H9 (cell line): ENCODE measurements at regions not wholly inside any gene's neighbourhood (a gene's known extent, or its start where the extent isn't known, plus 50 kb on each side); places are given as distances from the start of the nearest gene placed in this dataset.
A peak's percentile ranks its signal among the peaks of the same experiment; 100 is the strongest.

ENCODE experiments used
- DNase-seq: peaks from one replicate; pipeline ENCODE4 v3.0.0-alpha.2; 2017
- H2AFZ ChIP-seq: one replicate; pipeline ENCODE4 v1.6.1; 2013; ENCODE audit warnings: mild to moderate bottlenecking, low read length, control low read depth, moderate library complexity
- H2AK5ac ChIP-seq: 2 replicates; pipeline ENCODE4 v1.6.1; 2013; ENCODE audit warnings: low read length, control low read depth, mixed read lengths; ENCODE audit not compliant: insufficient read length
- H2BK120ac ChIP-seq: one replicate; pipeline ENCODE4 v1.6.1; 2013; ENCODE audit warnings: low read depth, mild to moderate bottlenecking, low read length, control low read depth, inconsistent platforms; ENCODE audit not compliant: poor library complexity, severe bottlenecking
- H2BK12ac ChIP-seq: 2 replicates; pipeline ENCODE4 v1.6.1; 2013; ENCODE audit warnings: low read length, control low read depth, mixed read lengths, low read depth; ENCODE audit not compliant: insufficient read length
- H2BK15ac ChIP-seq: 2 replicates; pipeline ENCODE4 v1.6.1; 2013; ENCODE audit warnings: low read depth, low read length, control low read depth
- H2BK20ac ChIP-seq: one replicate; pipeline ENCODE4 v1.6.1; 2013; ENCODE audit warnings: low read depth, mild to moderate bottlenecking, low read length, control low read depth, inconsistent platforms; ENCODE audit not compliant: poor library complexity, severe bottlenecking
- H2BK5ac ChIP-seq: 2 replicates; pipeline ENCODE4 v1.6.1; 2013; ENCODE audit warnings: low read length, control low read depth, mixed read lengths; ENCODE audit not compliant: insufficient read length
- H3K14ac ChIP-seq: 2 replicates; pipeline ENCODE4 v1.6.1; 2013; ENCODE audit warnings: low read length, control low read depth; ENCODE audit not compliant: insufficient read depth
- H3K18ac ChIP-seq: 2 replicates; pipeline ENCODE4 v1.6.1; 2013; ENCODE audit warnings: low read depth, mild to moderate bottlenecking, mixed read lengths, low read length, control low read depth; ENCODE audit not compliant: insufficient read length
- H3K23ac ChIP-seq: 2 replicates; pipeline ENCODE4 v1.6.1; 2013; ENCODE audit warnings: low read length, control low read depth, mixed read lengths, low read depth; ENCODE audit not compliant: insufficient read length
- H3K23me2 ChIP-seq: 2 replicates; pipeline ENCODE4 v1.6.1; 2013; ENCODE audit warnings: low read depth, mild to moderate bottlenecking, mixed read lengths, low read length, control low read depth; ENCODE audit not compliant: insufficient read length, poor library complexity, severe bottlenecking
- H3K27ac ChIP-seq: 2 replicates; pipeline ENCODE4 v1.5.1; 2013; ENCODE audit warnings: low read length, control low read depth, mixed read lengths, low read depth; ENCODE audit not compliant: insufficient read length
- H3K27me3 ChIP-seq: 2 replicates; pipeline ENCODE4 v1.6.1; 2013; ENCODE audit warnings: low read length, control low read depth, inconsistent platforms; ENCODE audit not compliant: insufficient read depth
- H3K4ac ChIP-seq: 2 replicates; pipeline ENCODE4 v1.6.1; 2013; ENCODE audit warnings: low read depth, mild to moderate bottlenecking, control low read depth, inconsistent platforms, low read length, moderate library complexity
- H3K4me1 ChIP-seq: 2 replicates; pipeline ENCODE4 v1.6.1; 2013; ENCODE audit warnings: low read length, control low read depth, inconsistent platforms; ENCODE audit not compliant: insufficient read depth
- H3K4me2 ChIP-seq: 2 replicates; pipeline ENCODE4 v1.6.1; 2013; ENCODE audit warnings: low read length, control low read depth, mixed read lengths; ENCODE audit not compliant: insufficient read length, insufficient read depth
- H3K56ac ChIP-seq: 2 replicates; pipeline ENCODE4 v1.6.1; 2013; ENCODE audit warnings: low read depth, mild to moderate bottlenecking, mixed read lengths, low read length, control low read depth; ENCODE audit not compliant: insufficient read length
- H3K79me1 ChIP-seq: 2 replicates; pipeline ENCODE4 v1.6.1; 2013; ENCODE audit warnings: low read depth, mild to moderate bottlenecking, moderate library complexity, low read length, control low read depth, inconsistent platforms; ENCODE audit not compliant: insufficient read depth, poor library complexity, severe bottlenecking
- H3K79me2 ChIP-seq: 2 replicates; pipeline ENCODE4 v1.6.1; 2013; ENCODE audit warnings: low read length, control low read depth, inconsistent platforms; ENCODE audit not compliant: insufficient read depth
- H3K9ac ChIP-seq: 2 replicates; pipeline ENCODE4 v1.6.1; 2013; ENCODE audit warnings: low read length, control low read depth, mixed read lengths; ENCODE audit not compliant: insufficient read length; ENCODE audit errors: extremely low read depth
- H3K9me3 ChIP-seq: one replicate; pipeline ENCODE4 v1.6.1; 2013; ENCODE audit warnings: low read depth, low read length, inconsistent platforms; ENCODE audit not compliant: control insufficient read depth
- H3T11ph ChIP-seq: one replicate; pipeline ENCODE4 v1.6.1; 2013; ENCODE audit warnings: mild to moderate bottlenecking, low read length, control low read depth, inconsistent platforms
- H4K20me1 ChIP-seq: one replicate; pipeline ENCODE4 v1.6.1; 2013; ENCODE audit not compliant: control insufficient read depth, insufficient read length, insufficient read depth
- H4K5ac ChIP-seq: 2 replicates; pipeline ENCODE4 v1.6.1; 2013; ENCODE audit warnings: low read depth, mild to moderate bottlenecking, mixed read lengths, low read length, control low read depth; ENCODE audit not compliant: insufficient read length
- H4K8ac ChIP-seq: replicated peaks from 2 replicates; pipeline ENCODE4 v1.6.1; 2013; ENCODE audit warnings: low read length, control low read depth, mixed read lengths, low read depth; ENCODE audit not compliant: insufficient read length
- H4K91ac ChIP-seq: 2 replicates; pipeline ENCODE4 v1.6.1; 2013; ENCODE audit warnings: low read depth, mild to moderate bottlenecking, moderate library complexity, mixed read lengths, low read length, control low read depth; ENCODE audit not compliant: insufficient read length
- H3K27ac Mint-ChIP-seq, 3 experiments: 2 replicates in 2 of 3; 3 replicates in 1 of 3; pipeline ENCODE4 v1.8.0; 2020 to 2021; ENCODE audit warnings: mixed read lengths in 3 of 3, mild to moderate bottlenecking in 1 of 3, moderate library complexity in 1 of 3
- H3K27me3 Mint-ChIP-seq: 2 replicates; pipeline ENCODE4 v1.8.0; 2021; ENCODE audit warnings: low read depth, mild to moderate bottlenecking, moderate library complexity, mixed read lengths
- H3K36me3 Mint-ChIP-seq, 3 experiments: 2 replicates in 2 of 3; 3 replicates in 1 of 3; pipeline ENCODE4 v1.8.0; 2020 to 2021; ENCODE audit warnings: low read depth in 3 of 3, mixed read lengths in 3 of 3; ENCODE audit not compliant: insufficient read depth in 1 of 3
- H3K4me1 Mint-ChIP-seq, 2 experiments: 2 replicates each; pipeline ENCODE4 v1.8.0; 2020; ENCODE audit warnings: mixed read lengths in 2 of 2
- H3K4me3 Mint-ChIP-seq, 2 experiments: 2 replicates in 1 of 2; 3 replicates in 1 of 2; pipeline ENCODE4 v1.8.0; 2020 to 2021; ENCODE audit warnings: mild to moderate bottlenecking in 2 of 2, mixed read lengths in 2 of 2, moderate library complexity in 1 of 2
- H3K9me3 Mint-ChIP-seq, 2 experiments: 2 replicates in 1 of 2; 3 replicates in 1 of 2; pipeline ENCODE4 v1.8.0; 2020; ENCODE audit warnings: mild to moderate bottlenecking in 2 of 2, mixed read lengths in 2 of 2, moderate library complexity in 1 of 2
- CTCF ChIP-seq: fragments of 200-600 bp; sonication (generic); conservative IDR thresholded peaks from 3 replicates; pipeline ENCODE4 v1.8.0; 2021; ENCODE audit warnings: antibody characterized with exemption, mild to moderate bottlenecking
- WGBS: extraction: QIAGEN DNeasy Blood & Tissue Kit; methylation state at CpG from one replicate; pipeline ENCODE4 v1.1.7; 2013; ENCODE audit warnings: missing lambda C conversion rate, low lambda C conversion rate, mixed read lengths; ENCODE audit not compliant: insufficient read length; ENCODE audit errors: extremely low coverage; 5-methylcytosine and 5-hydroxymethylcytosine counted together

GRCh38 chr20:48461091-48461734, 366.6 kb downstream of the PREX1 start:
- Histone ChIP-seq H2BK12ac (no peak overlapping the region), H3K27me3 (no peaks in the 10 kb centered on the region), H3K4ac (no peak overlapping the region), H2AFZ (no peak overlapping the region), H3K79me1 (no peaks in the 10 kb centered on the region), H3K56ac (no peak overlapping the region), H4K91ac (no peak overlapping the region), H3K14ac (no peak overlapping the region), H2AK5ac (no peak overlapping the region), H3K4me2 (no peak overlapping the region), H3K9ac (no peak overlapping the region), H3T11ph (no peak overlapping the region), H3K4me1 (peaks cover 2% of the 10 kb centered on the region; the same call in 1 of the 2 replicates), H3K79me2 (no peaks in the 10 kb centered on the region), H3K9me3 (no peaks in the 10 kb centered on the region), H3K23ac (no peak overlapping the region), H3K23me2 (no peaks in the 10 kb centered on the region), H3K27ac (no peak overlapping the region), H2BK15ac (no peak overlapping the region), H2BK5ac (no peak overlapping the region), H2BK120ac (no peak overlapping the region), H2BK20ac (no peak overlapping the region), H4K5ac (no peak overlapping the region), H4K8ac (no peak overlapping the region), H3K18ac (no peak overlapping the region), H4K20me1 (no peaks in the 10 kb centered on the region)
- Mint-ChIP-seq H3K27ac (peak overlapping the region; percentile 12 to 83 (median 71); a peak in 4 of 7 replicates), H3K4me3 (peak overlapping the region in 1 of 2 experiments; percentile 50; a peak in 2 of 5 replicates), H3K4me1 (peaks cover 33 to 40% of the 10 kb centered on the region in 2 experiments), H3K36me3 (no peaks in the 10 kb centered on the region), H3K9me3 (peaks cover 0 to 2% of the 10 kb centered on the region in 2 experiments; a peak in 1 of 5 replicates), H3K27me3 (peaks cover 5% of the 10 kb centered on the region)
- no peak for TF ChIP-seq CTCF
- WGBS, result no CpG with 5 or more reads among the region's 12 CpGs
- no peak for DNase-seq
